Right atrium auricular region (tissue), 2 donors: ENCODE measurements at regions not wholly inside any gene's neighbourhood (a gene's known extent, or its start where the extent isn't known, plus 50 kb on each side); places are given as distances from the start of the nearest gene placed in this dataset.
"Not testable (repeated sequence)": the region's sequence is repeated elsewhere in the genome, so short reads cannot be mapped to it uniquely, and the experiment has no call there.

ENCODE experiments used
- DNase-seq: peaks from one replicate; pipeline ENCODE4 v3.0.0-alpha.2; 2019; ENCODE audit warnings: low spot score
- H3K27ac ChIP-seq, 2 donors: fragments of 200-600 bp; sonication (generic); 1 replicate in 1 of 2; 2 replicates in 1 of 2; pipeline ENCODE4 v1.5.1; 2016 to 2019
- H3K27me3 ChIP-seq, 2 donors: fragments of 200-600 bp; sonication (generic); one replicate each; pipeline versions ENCODE4 v1.5.1 to v1.6.0; 2017 to 2019
- H3K36me3 ChIP-seq: fragments of 200-600 bp; sonication (generic); one replicate; pipeline ENCODE4 v1.5.1; 2016
- H3K4me1 ChIP-seq, 2 donors: fragments of 200-600 bp; sonication (generic); one replicate each; pipeline versions ENCODE4 v1.5.1 to v1.6.0; 2017 to 2019
- H3K4me3 ChIP-seq, 2 donors: fragments of 200-600 bp; sonication (generic); 1 replicate in 1 of 2; 2 replicates in 1 of 2; pipeline ENCODE4 v1.5.1; 2017 to 2019; ENCODE audit warnings: mild to moderate bottlenecking in 1 of 2, moderate library complexity in 1 of 2
- H3K9me3 ChIP-seq, 2 donors: fragments of 200-600 bp; sonication (generic); one replicate each; pipeline ENCODE4 v1.5.1; 2019
- CTCF ChIP-seq, 2 donors: fragments of 200-600 bp; sonication (generic); IDR thresholded peaks; one replicate each; pipeline ENCODE4 v1.5.1; 2019; ENCODE audit warnings: antibody characterized with exemption in 2 of 2

GRCh38 chr14:103280278-103280928 is 53.6 kb upstream of the EIF5 start:
- H3K27ac ChIP-seq = no peak overlapping the region

GRCh38 chr14:103281496-103282231 is 52.4 kb upstream of the EIF5 start:
- Histone ChIP-seq H3K27me3 (peaks cover 0 to 5% of the 10 kb centered on the region in 2 donors), H3K4me1 (peaks cover 0 to 7% of the 10 kb centered on the region in 2 donors), H3K27ac (no peak overlapping the region), H3K36me3 (no peaks in the 10 kb centered on the region), H3K9me3 (no peaks in the 10 kb centered on the region), H3K4me3 (no peak overlapping the region)
- peak in 1 of 2 donors; percentile 61 for TF ChIP-seq CTCF (IDR thresholded peaks at IDR 0.05)
- peak; percentile 57 for DNase-seq

More at GRCh38 chr14:103280278-103280928, 53.6 kb upstream of the EIF5 start:
- peaks cover 0 to 7% of the 10 kb centered on the region in 2 donors for H3K4me1 ChIP-seq
- H3K9me3 ChIP-seq = no peaks in the 10 kb centered on the region
- H3K36me3 ChIP-seq = no peaks in the 10 kb centered on the region
- TF ChIP-seq CTCF (IDR thresholded peaks at IDR 0.05) = no peak
- DNase-seq = peak; percentile 46
- no peak overlapping the region for H3K4me3 ChIP-seq
- peaks cover 0 to 5% of the 10 kb centered on the region in 2 donors for H3K27me3 ChIP-seq

- not testable (repeated sequence) for H3K36me3 ChIP-seq, H3K27me3 ChIP-seq, H3K9me3 ChIP-seq, DNase-seq, H3K4me3 ChIP-seq, H3K4me1 ChIP-seq, H3K27ac ChIP-seq
These were observed 51.7 kb upstream of the EIF5 start for GRCh38 chr14:103282309-103282708.

GRCh38 chr14:103282932-103283331 is 51.1 kb upstream of the EIF5 start:
- no peak for TF ChIP-seq CTCF (IDR thresholded peaks at IDR 0.05)
- Histone ChIP-seq H3K4me3 (no peak overlapping the region), H3K9me3 (no peaks in the 10 kb centered on the region), H3K27me3 (peaks cover 0 to 3% of the 10 kb centered on the region in 2 donors), H3K36me3 (no peaks in the 10 kb centered on the region), H3K27ac (no peak overlapping the region), H3K4me1 (peaks cover 0 to 7% of the 10 kb centered on the region in 2 donors)
- peak; percentile 18 for DNase-seq

- no peak overlapping the region for H3K4me3 ChIP-seq
- peaks cover 0 to 2% of the 10 kb centered on the region in 2 donors for H3K4me1 ChIP-seq
- no peaks in the 10 kb centered on the region for H3K36me3 ChIP-seq
- H3K27ac ChIP-seq = no peak overlapping the region
- peaks cover 0 to 3% of the 10 kb centered on the region in 2 donors for H3K27me3 ChIP-seq
- no peaks in the 10 kb centered on the region for H3K9me3 ChIP-seq
- TF ChIP-seq CTCF (IDR thresholded peaks at IDR 0.05) = no peak
- DNase-seq = no peak
These were observed 50.1 kb upstream of the EIF5 start for GRCh38 chr14:103283916-103284315.
